ENCODE measurements at regions not wholly inside any gene's neighbourhood (a gene's known extent, or its start where the extent isn't known, plus 50 kb on each side); places are given as distances from the start of the nearest gene placed in this dataset.

- DNase-seq (ENCODE audit: low read depth in 2 of 2): no peak
Measured at GRCh38 chr3:181660337-181660736, 51.4 kb upstream of the SOX2 start.

- DNase-seq (ENCODE audit: low read depth in 2 of 2): no peak
Measured at GRCh38 chr3:181637456-181637855, 74.3 kb upstream of the SOX2 start.

GRCh38 chr3:181637056-181637455 lies 74.7 kb upstream of the SOX2 start:
- DNase-seq (ENCODE audit: low read depth in 2 of 2): no peak

GRCh38 chr3:181635141-181635540 lies 76.6 kb upstream of the SOX2 start:
- DNase-seq (ENCODE audit: low read depth in 2 of 2): no peak

GRCh38 chr3:181633556-181633955 lies 78.2 kb upstream of the SOX2 start:
- DNase-seq (ENCODE audit: low read depth in 2 of 2): no peak

GRCh38 chr3:181631901-181632300 lies 79.8 kb upstream of the SOX2 start:
- no peak for DNase-seq (ENCODE audit: low read depth in 2 of 2)

GRCh38 chr3:181630853-181631252 lies 80.9 kb upstream of the SOX2 start:
- DNase-seq (ENCODE audit: low read depth in 2 of 2): no peak

- DNase-seq (ENCODE audit: low read depth in 2 of 2): no peak
Measured at GRCh38 chr3:181629711-181630110, 82.0 kb upstream of the SOX2 start.

- no peak for DNase-seq (ENCODE audit: low read depth in 2 of 2)
Measured at GRCh38 chr3:181629029-181629428, 82.7 kb upstream of the SOX2 start.

GRCh38 chr3:181628384-181628783 lies 83.3 kb upstream of the SOX2 start:
- DNase-seq (ENCODE audit: low read depth in 2 of 2): no peak

- DNase-seq (ENCODE audit: low read depth in 2 of 2): no peak
Measured at GRCh38 chr3:181626036-181626435, 85.7 kb upstream of the SOX2 start.

GRCh38 chr3:181623924-181624694 lies 87.6 kb upstream of the SOX2 start:
- no peak for DNase-seq (ENCODE audit: low read depth in 2 of 2)

- DNase-seq (ENCODE audit: low read depth in 2 of 2): no peak
Measured at GRCh38 chr3:181622365-181622764, 89.4 kb upstream of the SOX2 start.

- no peak for DNase-seq (ENCODE audit: low read depth in 2 of 2)
Measured at GRCh38 chr3:181619897-181620296, 91.8 kb upstream of the SOX2 start.

- DNase-seq (ENCODE audit: low read depth in 2 of 2): no peak
Measured at GRCh38 chr3:181618260-181618659, 93.5 kb upstream of the SOX2 start.

GRCh38 chr3:181616088-181617070 lies 95.3 kb upstream of the SOX2 start:
- no peak for DNase-seq (ENCODE audit: low read depth in 2 of 2)

- no peak for DNase-seq (ENCODE audit: low read depth in 2 of 2)
Measured at GRCh38 chr3:181615666-181616065, 96.1 kb upstream of the SOX2 start.

- DNase-seq (ENCODE audit: low read depth in 2 of 2): no peak
Measured at GRCh38 chr3:181614878-181615277, 96.8 kb upstream of the SOX2 start.

- no peak for DNase-seq (ENCODE audit: low read depth in 2 of 2)
Measured at GRCh38 chr3:181613813-181614212, 97.9 kb upstream of the SOX2 start.

- DNase-seq (ENCODE audit: low read depth in 2 of 2): no peak
Measured at GRCh38 chr3:181613191-181613590, 98.5 kb upstream of the SOX2 start.

GRCh38 chr3:181610973-181611265 lies 100.8 kb upstream of the SOX2 start:
- no peak for DNase-seq (ENCODE audit: low read depth in 2 of 2)

GRCh38 chr3:181610083-181610972 lies 101.4 kb upstream of the SOX2 start:
- no peak for DNase-seq (ENCODE audit: low read depth in 2 of 2)

Measured in activated CD4-positive, alpha-beta T cell treated with anti-CD3 and anti-CD28 coated beads for 24 hours (primary cell).